ENCODE measurements at regions not wholly inside any gene's neighbourhood (a gene's known extent, or its start where the extent isn't known, plus 50 kb on each side); places are given as distances from the start of the nearest gene placed in this dataset.

DNA sequence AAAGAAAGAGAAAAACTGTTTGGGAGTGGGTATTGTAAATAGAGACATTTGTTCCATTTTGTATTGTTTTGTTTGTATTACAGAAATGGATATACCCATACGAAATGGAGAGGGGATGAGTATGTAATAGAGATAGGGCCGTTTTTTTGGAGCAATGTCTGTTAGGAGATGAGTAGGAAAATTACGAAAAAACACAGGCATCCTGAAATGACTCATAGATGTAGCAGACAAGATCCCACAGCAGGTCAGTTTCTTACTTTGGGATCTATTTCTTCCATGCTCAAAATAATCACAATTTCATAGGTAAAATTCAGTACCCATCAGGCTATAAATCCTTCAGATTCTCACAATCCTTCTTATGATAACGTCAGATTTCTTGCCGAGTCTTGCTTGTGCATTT lies 779.4 kb upstream of the SLITRK1 start:
- DNase-seq (ENCODE audit: insufficient read length, low spot score) = no peak
- TF ChIP-seq, protein P1, sequence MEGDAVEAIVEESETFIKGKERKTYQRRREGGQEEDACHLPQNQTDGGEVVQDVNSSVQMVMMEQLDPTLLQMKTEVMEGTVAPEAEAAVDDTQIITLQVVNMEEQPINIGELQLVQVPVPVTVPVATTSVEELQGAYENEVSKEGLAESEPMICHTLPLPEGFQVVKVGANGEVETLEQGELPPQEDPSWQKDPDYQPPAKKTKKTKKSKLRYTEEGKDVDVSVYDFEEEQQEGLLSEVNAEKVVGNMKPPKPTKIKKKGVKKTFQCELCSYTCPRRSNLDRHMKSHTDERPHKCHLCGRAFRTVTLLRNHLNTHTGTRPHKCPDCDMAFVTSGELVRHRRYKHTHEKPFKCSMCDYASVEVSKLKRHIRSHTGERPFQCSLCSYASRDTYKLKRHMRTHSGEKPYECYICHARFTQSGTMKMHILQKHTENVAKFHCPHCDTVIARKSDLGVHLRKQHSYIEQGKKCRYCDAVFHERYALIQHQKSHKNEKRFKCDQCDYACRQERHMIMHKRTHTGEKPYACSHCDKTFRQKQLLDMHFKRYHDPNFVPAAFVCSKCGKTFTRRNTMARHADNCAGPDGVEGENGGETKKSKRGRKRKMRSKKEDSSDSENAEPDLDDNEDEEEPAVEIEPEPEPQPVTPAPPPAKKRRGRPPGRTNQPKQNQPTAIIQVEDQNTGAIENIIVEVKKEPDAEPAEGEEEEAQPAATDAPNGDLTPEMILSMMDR (IDR thresholded peaks at IDR 0.05; ENCODE audit: insufficient read depth, missing control alignments) = no peak
- FAIRE-seq = no peak

DNA sequence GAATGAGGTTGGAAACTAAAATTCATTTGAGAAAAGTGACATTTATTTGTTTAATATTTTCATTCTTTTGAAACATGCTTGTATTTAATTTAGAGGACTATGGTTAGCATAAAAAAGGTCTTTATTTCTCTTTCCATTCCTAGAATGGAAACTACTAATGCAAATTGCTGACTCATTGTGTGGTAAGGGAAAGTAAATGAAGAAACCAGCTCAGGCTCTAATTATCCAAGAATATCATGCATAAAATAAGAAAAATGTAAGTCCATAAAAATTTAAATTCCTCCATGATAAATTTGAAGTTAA lies 777.0 kb upstream of the SLITRK1 start:
- TF ChIP-seq, protein P1 (IDR thresholded peaks at IDR 0.05; ENCODE audit: insufficient read depth, missing control alignments) = no peak
- FAIRE-seq = no peak
- no peak for DNase-seq (ENCODE audit: insufficient read length, low spot score)

DNA sequence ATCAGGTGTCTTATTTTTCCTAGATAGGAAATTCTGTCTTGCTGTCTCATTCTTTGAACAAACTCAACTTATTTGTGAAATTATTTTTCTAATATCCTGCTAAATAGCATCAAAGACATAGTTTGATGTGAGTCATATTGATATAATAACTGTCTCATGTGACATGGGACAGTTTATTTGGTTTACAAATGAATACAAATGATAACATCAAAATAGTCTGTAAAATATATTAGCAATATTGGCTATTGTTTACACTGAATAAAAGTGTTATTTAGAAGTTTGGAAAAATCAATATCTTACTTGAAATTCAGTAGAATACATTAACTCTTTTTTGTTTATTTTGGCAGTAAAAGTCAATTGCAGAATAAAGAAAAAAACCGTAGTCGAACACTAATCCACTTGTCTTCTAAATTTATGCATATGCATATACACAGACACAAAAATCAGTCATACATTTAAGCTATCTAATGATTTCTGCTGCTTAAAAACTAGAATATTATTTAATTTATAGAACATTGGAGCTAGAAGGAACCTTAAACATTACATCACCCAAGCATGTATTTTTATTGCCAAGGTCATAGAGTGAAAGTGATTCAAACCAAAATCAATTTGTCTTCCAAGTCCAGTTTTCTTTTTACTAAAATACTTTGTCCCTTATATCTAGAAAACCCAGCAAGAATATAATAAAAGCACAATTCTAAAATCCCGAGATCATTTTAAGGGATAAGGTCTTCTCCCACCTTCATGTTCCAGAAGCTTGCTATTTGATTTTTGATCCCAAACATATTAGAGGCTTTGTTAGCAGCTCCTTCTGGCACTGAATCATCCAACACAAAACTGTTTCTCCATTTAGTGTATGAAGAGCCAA lies 776.5 kb upstream of the SLITRK1 start:
- TF ChIP-seq, protein P1 (IDR thresholded peaks at IDR 0.05; ENCODE audit: insufficient read depth, missing control alignments) = no peak
- no peak for DNase-seq (ENCODE audit: insufficient read length, low spot score)
- FAIRE-seq = no peak

DNA sequence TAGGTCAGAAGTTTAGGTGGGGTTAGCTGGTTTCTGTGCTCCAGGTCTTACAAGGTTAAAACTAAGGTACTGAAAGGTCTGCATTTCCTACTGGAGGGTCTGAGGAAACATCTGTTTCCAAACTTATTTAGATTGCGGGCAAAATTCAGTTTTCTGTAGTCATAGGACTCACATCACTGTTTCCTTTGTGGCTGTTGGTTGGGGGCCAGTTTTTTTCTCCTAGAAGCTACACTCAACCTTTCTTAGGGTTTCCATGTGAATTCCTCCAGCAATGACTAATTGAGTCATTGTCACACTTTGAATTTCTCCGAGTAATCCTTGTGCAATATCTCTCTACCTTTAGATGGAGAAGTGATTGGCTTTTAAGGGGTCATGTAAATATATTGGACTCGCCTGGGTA lies 773.4 kb upstream of the SLITRK1 start:
- DNase-seq (ENCODE audit: insufficient read length, low spot score) (no peak), FAIRE-seq (no peak)
- TF ChIP-seq, protein P1 (IDR thresholded peaks at IDR 0.05; ENCODE audit: insufficient read depth, missing control alignments) = no peak

DNA sequence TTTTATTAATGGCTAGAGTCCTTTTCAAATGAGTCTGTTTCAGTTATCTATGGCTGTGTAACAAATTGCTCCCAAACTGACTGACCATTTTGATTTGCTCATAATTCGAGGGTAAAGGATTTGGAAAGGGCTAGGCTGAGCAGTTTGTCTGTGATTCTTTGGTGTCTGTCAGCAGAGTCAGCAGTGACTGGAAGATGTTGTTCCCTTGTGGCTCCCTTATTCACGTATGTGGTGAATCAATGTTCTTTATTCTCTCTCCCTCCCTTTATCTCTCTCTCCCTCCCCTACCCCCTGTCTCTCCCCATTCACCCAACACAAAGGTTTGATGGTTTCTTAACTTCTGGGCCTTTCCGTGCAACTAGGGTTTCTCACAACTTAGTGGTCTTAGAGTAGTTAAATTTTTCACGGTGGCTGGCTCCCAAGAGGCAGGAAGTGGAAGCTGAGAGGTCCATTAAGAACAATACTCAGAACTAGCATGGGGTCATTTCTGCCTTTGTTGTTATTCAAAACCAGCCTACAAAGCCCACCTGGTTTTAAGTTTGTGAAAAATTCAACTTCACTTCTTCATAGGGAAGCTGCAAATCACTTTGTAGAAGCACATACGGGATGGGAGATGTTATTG lies 772.5 kb upstream of the SLITRK1 start:
- TF ChIP-seq, protein P1 (IDR thresholded peaks at IDR 0.05; ENCODE audit: insufficient read depth, missing control alignments) = no peak
- FAIRE-seq (no peak), DNase-seq (ENCODE audit: insufficient read length, low spot score) (no peak)

DNA sequence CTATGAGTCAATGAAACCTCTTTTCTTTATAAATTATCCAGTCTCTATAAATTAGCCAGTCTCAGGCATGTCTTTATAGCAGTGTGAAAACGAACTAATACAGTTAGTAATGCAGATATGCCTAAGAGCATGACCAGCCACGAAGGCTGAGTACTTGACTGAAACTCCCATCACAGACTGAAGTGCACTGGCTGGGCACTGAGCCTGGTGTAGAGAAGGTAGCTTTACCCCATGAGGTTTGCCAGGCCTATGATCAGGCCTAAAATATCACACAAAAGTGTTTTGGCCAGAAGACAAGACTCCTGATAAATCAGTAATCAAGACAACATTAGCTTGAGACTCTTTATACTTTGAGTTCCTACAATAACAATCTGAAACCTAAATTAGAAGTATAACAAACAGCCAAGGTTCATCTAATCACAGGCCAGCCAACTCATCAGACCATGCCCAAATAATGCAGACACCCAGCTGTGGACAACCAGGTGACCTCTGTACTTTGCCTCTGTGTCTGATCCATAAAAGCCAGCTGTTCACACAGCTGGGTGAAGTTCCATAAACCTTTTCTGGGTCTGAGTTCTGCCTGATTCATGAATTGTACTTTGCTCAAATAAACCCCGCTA lies 771.8 kb upstream of the SLITRK1 start:
- FAIRE-seq (no peak), DNase-seq (ENCODE audit: insufficient read length, low spot score) (no peak)
- TF ChIP-seq, protein P1 (IDR thresholded peaks at IDR 0.05; ENCODE audit: insufficient read depth, missing control alignments) = no peak

DNA sequence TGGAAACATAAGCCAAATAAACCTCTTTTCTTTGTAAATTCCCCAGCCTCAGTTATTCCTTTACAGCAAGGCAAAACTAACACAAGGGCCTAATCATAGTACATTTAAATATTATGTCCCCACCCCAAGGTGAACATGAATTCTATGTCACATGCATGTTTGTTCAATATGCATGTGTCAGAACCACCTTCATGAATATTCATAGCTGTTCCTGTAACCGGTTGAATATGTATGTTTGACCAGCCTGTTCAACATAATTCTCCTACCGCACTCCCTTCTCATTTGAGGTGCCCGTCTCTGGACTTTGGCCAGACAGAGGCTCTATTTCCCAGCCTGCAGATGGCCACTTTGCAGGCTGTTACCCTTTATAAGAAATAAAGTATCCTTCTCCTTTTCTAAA lies 769.4 kb upstream of the SLITRK1 start:
- no peak for FAIRE-seq

More for the DNA sequence above, 769.4 kb upstream of the SLITRK1 start:
- TF ChIP-seq, protein P1 (IDR thresholded peaks at IDR 0.05; ENCODE audit: insufficient read depth, missing control alignments) = no peak
- no peak for DNase-seq (ENCODE audit: insufficient read length, low spot score)
